ENCODE measurements at regions not wholly inside any gene's neighbourhood (a gene's known extent, or its start where the extent isn't known, plus 50 kb on each side); places are given as distances from the start of the nearest gene placed in this dataset.

DNA sequence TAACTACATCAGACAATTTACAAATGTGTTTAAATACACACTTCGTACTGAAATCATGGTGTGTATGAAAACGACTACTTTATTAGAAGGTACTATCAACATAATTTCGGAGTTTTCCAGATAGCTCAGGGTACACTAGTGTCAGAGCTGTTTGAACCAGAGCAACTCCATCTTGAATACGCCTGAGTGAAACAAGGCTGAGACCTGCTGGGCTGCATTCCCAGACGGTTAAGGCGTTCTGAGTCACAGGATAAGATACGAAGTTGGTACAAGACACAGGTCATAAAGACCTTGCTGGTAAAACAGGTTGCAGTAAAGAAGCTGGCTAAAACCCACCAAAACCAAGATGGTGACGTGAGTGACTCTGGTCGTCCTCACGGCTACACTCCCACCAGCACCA, 167.6 kb downstream of the THBS2 start:
- TF ChIP-seq, protein P1, sequence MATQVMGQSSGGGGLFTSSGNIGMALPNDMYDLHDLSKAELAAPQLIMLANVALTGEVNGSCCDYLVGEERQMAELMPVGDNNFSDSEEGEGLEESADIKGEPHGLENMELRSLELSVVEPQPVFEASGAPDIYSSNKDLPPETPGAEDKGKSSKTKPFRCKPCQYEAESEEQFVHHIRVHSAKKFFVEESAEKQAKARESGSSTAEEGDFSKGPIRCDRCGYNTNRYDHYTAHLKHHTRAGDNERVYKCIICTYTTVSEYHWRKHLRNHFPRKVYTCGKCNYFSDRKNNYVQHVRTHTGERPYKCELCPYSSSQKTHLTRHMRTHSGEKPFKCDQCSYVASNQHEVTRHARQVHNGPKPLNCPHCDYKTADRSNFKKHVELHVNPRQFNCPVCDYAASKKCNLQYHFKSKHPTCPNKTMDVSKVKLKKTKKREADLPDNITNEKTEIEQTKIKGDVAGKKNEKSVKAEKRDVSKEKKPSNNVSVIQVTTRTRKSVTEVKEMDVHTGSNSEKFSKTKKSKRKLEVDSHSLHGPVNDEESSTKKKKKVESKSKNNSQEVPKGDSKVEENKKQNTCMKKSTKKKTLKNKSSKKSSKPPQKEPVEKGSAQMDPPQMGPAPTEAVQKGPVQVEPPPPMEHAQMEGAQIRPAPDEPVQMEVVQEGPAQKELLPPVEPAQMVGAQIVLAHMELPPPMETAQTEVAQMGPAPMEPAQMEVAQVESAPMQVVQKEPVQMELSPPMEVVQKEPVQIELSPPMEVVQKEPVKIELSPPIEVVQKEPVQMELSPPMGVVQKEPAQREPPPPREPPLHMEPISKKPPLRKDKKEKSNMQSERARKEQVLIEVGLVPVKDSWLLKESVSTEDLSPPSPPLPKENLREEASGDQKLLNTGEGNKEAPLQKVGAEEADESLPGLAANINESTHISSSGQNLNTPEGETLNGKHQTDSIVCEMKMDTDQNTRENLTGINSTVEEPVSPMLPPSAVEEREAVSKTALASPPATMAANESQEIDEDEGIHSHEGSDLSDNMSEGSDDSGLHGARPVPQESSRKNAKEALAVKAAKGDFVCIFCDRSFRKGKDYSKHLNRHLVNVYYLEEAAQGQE (IDR thresholded peaks at IDR 0.05), result no peak
- TF ChIP-seq NFE2L2 (conservative IDR thresholded peaks at IDR 0.05; ENCODE audit: low read length) (no peak), CTCF (IDR thresholded peaks at IDR 0.05) (no peak)

Data from A549 (cell line).